ENCODE measurements at regions not wholly inside any gene's neighbourhood (a gene's known extent, or its start where the extent isn't known, plus 50 kb on each side); places are given as distances from the start of the nearest gene placed in this dataset.

DNA sequence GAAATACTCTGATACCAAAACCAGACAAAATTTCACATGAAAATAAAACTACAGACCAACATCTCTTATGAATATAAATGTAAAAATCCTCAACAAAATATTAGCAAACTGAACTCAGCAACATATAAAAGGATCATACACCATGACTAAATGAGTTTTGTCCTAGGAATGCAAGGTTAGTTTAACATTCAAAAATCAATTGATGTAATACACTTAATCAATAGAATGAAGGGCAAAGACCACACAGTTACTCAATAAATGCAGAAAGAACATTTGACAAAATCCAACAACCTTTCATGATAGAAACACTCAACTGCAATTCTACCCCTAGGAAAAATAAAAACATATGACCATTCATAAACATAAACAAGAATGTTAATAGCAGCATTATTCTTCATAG, 50.2 kb upstream of the DCTD start:
- Mint-ChIP-seq H3K9me3 (peaks cover 2 to 12% (median 2%) of the 10 kb centered on the region in 5 donors), H3K4me3 (no peak overlapping the region), H3K27me3 (peaks cover 0 to 51% of the 10 kb centered on the region in 2 donors), H3K4me1 (no peaks in the 10 kb centered on the region), H3K27ac (no peak overlapping the region), H3K36me3 (no peaks in the 10 kb centered on the region)
- Histone ChIP-seq H3K36me3 (ENCODE audit: insufficient read depth, low read length) (no peaks in the 10 kb centered on the region), H3K27ac (ENCODE audit: low read depth, low read length) (no peak overlapping the region), H3K4me3 (ENCODE audit: low read length) (no peak overlapping the region), H3K4me1 (ENCODE audit: insufficient read depth, low read length) (no peaks in the 10 kb centered on the region), H3K27me3 (ENCODE audit: insufficient read depth, low read length, poor library complexity, severe bottlenecking) (no peaks in the 10 kb centered on the region), H3K9me3 (ENCODE audit: low read length) (no peaks in the 10 kb centered on the region)
- no peak for DNase-seq
- POLR2A ChIA-PET, result no interaction called here
- CTCF ChIA-PET, result no interaction called here
